Right renal pelvis (tissue), 4 donors: ENCODE measurements at regions not wholly inside any gene's neighbourhood (a gene's known extent, or its start where the extent isn't known, plus 50 kb on each side); places are given as distances from the start of the nearest gene placed in this dataset.
"Not testable (repeated sequence)": the region's sequence is repeated elsewhere in the genome, so short reads cannot be mapped to it uniquely, and the experiment has no call there.

ENCODE experiments used
- DNase-seq, 4 donors: peaks; one replicate each; pipeline ENCODE4 v3.0.0-alpha.2; 2013; ENCODE audit warnings: low read depth in 4 of 4, low spot score in 3 of 4, missing footprints in 1 of 4

GRCh38 chr10:38209332-38209731, 115.2 kb downstream of the ZNF37A start:
- no peak for DNase-seq

GRCh38 chr10:38209748-38210147, 115.6 kb downstream of the ZNF37A start:
- DNase-seq = not testable (repeated sequence)

GRCh38 chr10:38212460-38212859, 118.3 kb downstream of the ZNF37A start:
- no peak for DNase-seq

- DNase-seq = no peak
Observed at GRCh38 chr10:38226385-38226784, 132.2 kb downstream of the ZNF37A start.

- DNase-seq = no peak
Observed at GRCh38 chr10:38228394-38228793, 134.3 kb downstream of the ZNF37A start.

GRCh38 chr10:38238479-38238878, 144.3 kb downstream of the ZNF37A start:
- not testable (repeated sequence) for DNase-seq

- DNase-seq = not testable (repeated sequence)
Observed at GRCh38 chr10:38242061-38242649, 148.0 kb downstream of the ZNF37A start.

GRCh38 chr10:38248113-38248512, 154.0 kb downstream of the ZNF37A start:
- not testable (repeated sequence) for DNase-seq

- not testable (repeated sequence) for DNase-seq
Observed at GRCh38 chr10:38252551-38252950, 158.4 kb downstream of the ZNF37A start.

GRCh38 chr10:38267555-38267954, 173.4 kb downstream of the ZNF37A start:
- not testable (repeated sequence) for DNase-seq

GRCh38 chr10:38271031-38271430, 176.9 kb downstream of the ZNF37A start:
- not testable (repeated sequence) for DNase-seq

GRCh38 chr10:38274879-38275278, 180.7 kb downstream of the ZNF37A start:
- DNase-seq = not testable (repeated sequence)

- DNase-seq = not testable (repeated sequence)
Observed at GRCh38 chr10:38292560-38292959, 198.4 kb downstream of the ZNF37A start.

GRCh38 chr10:38310111-38310510, 216.0 kb downstream of the ZNF37A start:
- not testable (repeated sequence) for DNase-seq

- DNase-seq = not testable (repeated sequence)
Observed at GRCh38 chr10:38315090-38315805, 221.1 kb downstream of the ZNF37A start.

GRCh38 chr10:38321393-38321792, 227.3 kb downstream of the ZNF37A start:
- not testable (repeated sequence) for DNase-seq

GRCh38 chr10:38330306-38330705, 236.2 kb downstream of the ZNF37A start:
- not testable (repeated sequence) for DNase-seq

GRCh38 chr10:38331106-38331505, 237.0 kb downstream of the ZNF37A start:
- DNase-seq = not testable (repeated sequence)

- not testable (repeated sequence) for DNase-seq
Observed at GRCh38 chr10:38333699-38334098, 239.6 kb downstream of the ZNF37A start.

GRCh38 chr10:38350645-38351044, 256.5 kb downstream of the ZNF37A start:
- not testable (repeated sequence) for DNase-seq

GRCh38 chr10:38354410-38354809, 260.3 kb downstream of the ZNF37A start:
- not testable (repeated sequence) for DNase-seq

- DNase-seq = peak in 3 of 4 donors; percentile 20 to 55 (median 41)
Observed at GRCh38 chr10:38355911-38356526, 261.9 kb downstream of the ZNF37A start.
